ENCODE measurements at regions not wholly inside any gene's neighbourhood (a gene's known extent, or its start where the extent isn't known, plus 50 kb on each side); places are given as distances from the start of the nearest gene placed in this dataset.

GRCh38 chr3:148128136-148128535 is 569.6 kb upstream of the AGTR1 start:
- no peak overlapping the region for H3K27ac ChIP-seq (ENCODE audit: low read depth in 2 of 2, low read length in 2 of 2)
- no peak for FAIRE-seq

GRCh38 chr3:148131990-148132638 is 565.6 kb upstream of the AGTR1 start:
- no peaks in the 10 kb centered on the region for H3K36me3 ChIP-seq (ENCODE audit: control insufficient read depth in 2 of 3, insufficient read depth in 3 of 3, low read length in 3 of 3)

More at GRCh38 chr3:148128136-148128535, 569.6 kb upstream of the AGTR1 start:
- no peak for TF ChIP-seq CTCF (IDR thresholded peaks at IDR 0.05; ENCODE audit: borderline replicate concordance, extremely low read depth, insufficient read depth)
- H3K9me3 ChIP-seq (ENCODE audit: control insufficient read depth in 2 of 3, insufficient read depth in 1 of 3, low read length in 3 of 3), result no peaks in the 10 kb centered on the region
- DNase-seq, result no peak
- H3K9ac ChIP-seq (ENCODE audit: low read length in 3 of 3), result no peak overlapping the region
- intact Hi-C loops (cut with DNase I), result no loop called here
- no peak overlapping the region for H3K4me3 ChIP-seq (ENCODE audit: low read length in 3 of 3)
- H3K36me3 ChIP-seq (ENCODE audit: control insufficient read depth in 2 of 3, insufficient read depth in 3 of 3, low read length in 3 of 3), result no peaks in the 10 kb centered on the region
- no peaks in the 10 kb centered on the region for H3K4me1 ChIP-seq (ENCODE audit: control insufficient read depth in 2 of 3, insufficient read depth in 2 of 3, low read depth in 1 of 3, low read length in 3 of 3)
- H3K27me3 ChIP-seq (ENCODE audit: control insufficient read depth, insufficient read depth, low read length), result no peaks in the 10 kb centered on the region

GRCh38 chr3:148136816-148137215 is 560.9 kb upstream of the AGTR1 start:
- no peak for TF ChIP-seq CTCF (IDR thresholded peaks at IDR 0.05; ENCODE audit: borderline replicate concordance, extremely low read depth, insufficient read depth)
- Histone ChIP-seq H3K36me3 (ENCODE audit: control insufficient read depth in 2 of 3, insufficient read depth in 3 of 3, low read length in 3 of 3) (no peaks in the 10 kb centered on the region), H3K4me1 (ENCODE audit: control insufficient read depth in 2 of 3, insufficient read depth in 2 of 3, low read depth in 1 of 3, low read length in 3 of 3) (no peaks in the 10 kb centered on the region), H3K4me3 (ENCODE audit: low read length in 3 of 3) (no peak overlapping the region), H3K9me3 (ENCODE audit: control insufficient read depth in 2 of 3, insufficient read depth in 1 of 3, low read length in 3 of 3) (no peaks in the 10 kb centered on the region), H3K9ac (ENCODE audit: low read length in 3 of 3) (no peak overlapping the region), H3K27me3 (ENCODE audit: control insufficient read depth, insufficient read depth, low read length) (no peaks in the 10 kb centered on the region), H3K27ac (ENCODE audit: low read depth in 2 of 2, low read length in 2 of 2) (no peak overlapping the region)
- no peak for FAIRE-seq
- DNase-seq, result no peak
- intact Hi-C loops (cut with DNase I), result no loop called here

More at GRCh38 chr3:148131990-148132638, 565.6 kb upstream of the AGTR1 start:
- H3K9me3 ChIP-seq (ENCODE audit: control insufficient read depth in 2 of 3, insufficient read depth in 1 of 3, low read length in 3 of 3), result no peaks in the 10 kb centered on the region
- no peak overlapping the region for H3K9ac ChIP-seq (ENCODE audit: low read length in 3 of 3)
- DNase-seq (no peak), FAIRE-seq (no peak)
- no peaks in the 10 kb centered on the region for H3K4me1 ChIP-seq (ENCODE audit: control insufficient read depth in 2 of 3, insufficient read depth in 2 of 3, low read depth in 1 of 3, low read length in 3 of 3)
- H3K4me3 ChIP-seq (ENCODE audit: low read length in 3 of 3), result no peak overlapping the region
- no peak for TF ChIP-seq CTCF (IDR thresholded peaks at IDR 0.05; ENCODE audit: borderline replicate concordance, extremely low read depth, insufficient read depth)
- intact Hi-C loops (cut with DNase I), result no loop called here
- H3K27me3 ChIP-seq (ENCODE audit: control insufficient read depth, insufficient read depth, low read length), result no peaks in the 10 kb centered on the region
- H3K27ac ChIP-seq (ENCODE audit: low read depth in 2 of 2, low read length in 2 of 2), result no peak overlapping the region

- Histone ChIP-seq H3K4me3 (ENCODE audit: low read length in 3 of 3) (no peak overlapping the region), H3K9ac (ENCODE audit: low read length in 3 of 3) (no peak overlapping the region), H3K4me1 (ENCODE audit: control insufficient read depth in 2 of 3, insufficient read depth in 2 of 3, low read depth in 1 of 3, low read length in 3 of 3) (no peaks in the 10 kb centered on the region), H3K9me3 (ENCODE audit: control insufficient read depth in 2 of 3, insufficient read depth in 1 of 3, low read length in 3 of 3) (no peaks in the 10 kb centered on the region), H3K27me3 (ENCODE audit: control insufficient read depth, insufficient read depth, low read length) (no peaks in the 10 kb centered on the region), H3K27ac (ENCODE audit: low read depth in 2 of 2, low read length in 2 of 2) (no peak overlapping the region), H3K36me3 (ENCODE audit: control insufficient read depth in 2 of 3, insufficient read depth in 3 of 3, low read length in 3 of 3) (no peaks in the 10 kb centered on the region)
- DNase-seq (no peak), FAIRE-seq (no peak)
- TF ChIP-seq CTCF (IDR thresholded peaks at IDR 0.05; ENCODE audit: borderline replicate concordance, extremely low read depth, insufficient read depth), result no peak
- intact Hi-C loops (cut with DNase I), result no loop called here
These were observed 551.5 kb upstream of the AGTR1 start for GRCh38 chr3:148146241-148146640.
